Esophagus squamous epithelium (tissue), 5 donors: ENCODE measurements at regions not wholly inside any gene's neighbourhood (a gene's known extent, or its start where the extent isn't known, plus 50 kb on each side); places are given as distances from the start of the nearest gene placed in this dataset.

Experiments used
- DNase-seq: peaks from one replicate; lab custom pipeline; 2025; lab: John Stamatoyannopoulos, UW
- H3K27ac ChIP-seq, 4 donors: fragments of 200-600 bp; sonication (generic); one replicate each; pipeline ENCODE4 v1.5.1; 2016 to 2019; ENCODE audit warnings: mild to moderate bottlenecking in 1 of 4
- H3K27me3 ChIP-seq, 4 donors: fragments of 200-600 bp; sonication (generic); 1 replicate in 3 of 4; 2 replicates in 1 of 4; pipeline versions ENCODE4 v1.5.1 to v1.6.0; 2017 to 2021; ENCODE audit warnings: antibody characterized with exemption in 1 of 4
- H3K36me3 ChIP-seq, 3 donors: fragments of 200-600 bp; sonication (generic); one replicate each; pipeline ENCODE4 v1.5.1; 2016 to 2019
- H3K4me1 ChIP-seq, 3 donors: fragments of 200-600 bp; sonication (generic); one replicate each; pipeline ENCODE4 v1.5.1; 2017 to 2019
- H3K4me3 ChIP-seq, 4 donors: fragments of 200-600 bp; sonication (generic); 1 replicate in 3 of 4; 2 replicates in 1 of 4; pipeline ENCODE4 v1.5.1; 2016 to 2019; ENCODE audit warnings: mild to moderate bottlenecking in 2 of 4, moderate library complexity in 1 of 4
- H3K9me3 ChIP-seq, 3 donors: fragments of 200-600 bp; sonication (generic); one replicate each; pipeline ENCODE4 v1.5.1; 2016 to 2019
- POLR2A ChIP-seq, 4 donors: fragments of 450-650 bp; IDR thresholded peaks; one replicate each; pipeline ENCODE4 v1.6.1; 2017; ENCODE audit warnings: antibody characterized with exemption in 4 of 4, mild to moderate bottlenecking in 4 of 4, moderate library complexity in 3 of 4
- WGBS, 2 donors: methylation state at CpG; one replicate each; pipeline ENCODE4 v1.1.5; 2018; 5-methylcytosine and 5-hydroxymethylcytosine counted together
- intact Hi-C: fragments of 100-400 bp; cut with DNase I; formaldehyde crosslinking; loops from one replicate; pipeline ENCODE4 v1.15.0; 2022
- TF ChIP-seq, protein P1 (sequence below), 6 experiments: fragments of 450-650 bp in 4 of 6; fragments of 200-600 bp in 2 of 6; sonication (generic) in 2 of 6; IDR thresholded peaks; one replicate each; pipeline ENCODE4 v1.5.1; 2016 to 2019; ENCODE audit warnings: antibody characterized with exemption in 6 of 6, mild to moderate bottlenecking in 4 of 6, moderate library complexity in 4 of 6
- donor health status: DM: yes; HTN: yes; CAD: no.

DNA sequence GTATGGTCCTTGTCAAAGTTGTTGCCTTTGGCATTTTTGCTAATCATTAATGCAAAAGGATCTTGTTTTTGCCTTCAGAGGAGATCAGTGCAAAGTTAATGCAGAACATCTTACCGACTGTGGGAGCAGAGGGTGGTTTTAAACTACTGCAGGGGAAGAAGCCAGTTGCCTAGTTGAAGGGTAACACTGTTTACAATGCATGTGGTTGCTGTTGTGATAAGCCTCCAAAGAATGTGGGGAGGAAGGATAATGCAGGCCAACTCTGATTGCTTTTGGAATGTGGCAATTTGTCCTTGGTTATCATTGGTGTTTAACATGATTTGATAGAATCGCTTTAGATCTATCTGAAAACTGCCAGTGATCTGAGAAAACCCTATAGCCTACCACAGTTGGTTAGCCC is 204.3 kb upstream of the TLL1 start:
- H3K27me3 ChIP-seq = no peaks in the 10 kb centered on the region
- 48 to 59% methylated on average over 2 of the region's 2 CpGs for whole genome bisulfite sequencing, 2 donors
- no peak for DNase-seq
- H3K4me1 ChIP-seq = no peaks in the 10 kb centered on the region
- H3K9me3 ChIP-seq = no peaks in the 10 kb centered on the region
- H3K36me3 ChIP-seq = no peaks in the 10 kb centered on the region
- TF ChIP-seq POLR2A (IDR thresholded peaks at IDR 0.05) = no peak
- TF ChIP-seq, protein P1, sequence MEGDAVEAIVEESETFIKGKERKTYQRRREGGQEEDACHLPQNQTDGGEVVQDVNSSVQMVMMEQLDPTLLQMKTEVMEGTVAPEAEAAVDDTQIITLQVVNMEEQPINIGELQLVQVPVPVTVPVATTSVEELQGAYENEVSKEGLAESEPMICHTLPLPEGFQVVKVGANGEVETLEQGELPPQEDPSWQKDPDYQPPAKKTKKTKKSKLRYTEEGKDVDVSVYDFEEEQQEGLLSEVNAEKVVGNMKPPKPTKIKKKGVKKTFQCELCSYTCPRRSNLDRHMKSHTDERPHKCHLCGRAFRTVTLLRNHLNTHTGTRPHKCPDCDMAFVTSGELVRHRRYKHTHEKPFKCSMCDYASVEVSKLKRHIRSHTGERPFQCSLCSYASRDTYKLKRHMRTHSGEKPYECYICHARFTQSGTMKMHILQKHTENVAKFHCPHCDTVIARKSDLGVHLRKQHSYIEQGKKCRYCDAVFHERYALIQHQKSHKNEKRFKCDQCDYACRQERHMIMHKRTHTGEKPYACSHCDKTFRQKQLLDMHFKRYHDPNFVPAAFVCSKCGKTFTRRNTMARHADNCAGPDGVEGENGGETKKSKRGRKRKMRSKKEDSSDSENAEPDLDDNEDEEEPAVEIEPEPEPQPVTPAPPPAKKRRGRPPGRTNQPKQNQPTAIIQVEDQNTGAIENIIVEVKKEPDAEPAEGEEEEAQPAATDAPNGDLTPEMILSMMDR (IDR thresholded peaks at IDR 0.05) = no peak
- H3K27ac ChIP-seq = no peak overlapping the region
- intact Hi-C loops = no loop called here
- H3K4me3 ChIP-seq = no peak overlapping the region

DNA sequence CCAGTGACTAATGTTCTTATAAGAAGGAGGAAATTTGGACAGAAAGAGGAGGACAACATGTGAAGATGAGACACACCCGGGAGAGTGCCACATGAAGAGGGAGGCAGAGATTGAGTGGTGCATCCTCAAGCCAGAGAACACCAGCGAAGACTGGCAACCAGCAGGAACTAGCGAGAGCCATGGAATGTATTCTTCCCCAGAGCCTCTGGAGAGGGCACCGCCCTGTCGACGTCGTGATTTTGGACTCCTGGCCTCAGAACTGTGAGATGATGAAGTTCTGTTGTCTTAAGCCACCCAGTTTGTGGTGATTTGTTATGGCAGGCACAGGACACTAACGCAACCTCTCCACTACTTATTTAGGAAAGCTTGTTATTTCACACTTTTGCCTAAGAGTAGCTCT is 196.0 kb upstream of the TLL1 start:
- TF ChIP-seq POLR2A (IDR thresholded peaks at IDR 0.05) = no peak
- TF ChIP-seq, protein P1 (IDR thresholded peaks at IDR 0.05) = no peak
- 71 to 83% methylated on average over 7 to 8 of the region's 8 CpGs for WGBS, 2 donors
- Histone ChIP-seq H3K36me3 (no peaks in the 10 kb centered on the region), H3K27me3 (no peaks in the 10 kb centered on the region), H3K4me1 (no peaks in the 10 kb centered on the region), H3K4me3 (no peak overlapping the region), H3K9me3 (no peaks in the 10 kb centered on the region), H3K27ac (no peak overlapping the region)
- DNase-seq = no peak
- intact Hi-C loops = no loop called here

GRCh38 chr4:165678236-165678935 is 194.7 kb upstream of the TLL1 start:
- Histone ChIP-seq H3K36me3 (no peaks in the 10 kb centered on the region), H3K4me1 (no peaks in the 10 kb centered on the region), H3K27ac (no peak overlapping the region), H3K4me3 (no peak overlapping the region), H3K27me3 (no peaks in the 10 kb centered on the region), H3K9me3 (no peaks in the 10 kb centered on the region)
- intact Hi-C loops = no loop called here
- WGBS, 2 donors = 67 to 72% methylated on average over 6 of the region's 6 CpGs
- no peak for TF ChIP-seq POLR2A (IDR thresholded peaks at IDR 0.05)
- TF ChIP-seq, protein P1 (IDR thresholded peaks at IDR 0.05) = no peak
- no peak for DNase-seq

DNA sequence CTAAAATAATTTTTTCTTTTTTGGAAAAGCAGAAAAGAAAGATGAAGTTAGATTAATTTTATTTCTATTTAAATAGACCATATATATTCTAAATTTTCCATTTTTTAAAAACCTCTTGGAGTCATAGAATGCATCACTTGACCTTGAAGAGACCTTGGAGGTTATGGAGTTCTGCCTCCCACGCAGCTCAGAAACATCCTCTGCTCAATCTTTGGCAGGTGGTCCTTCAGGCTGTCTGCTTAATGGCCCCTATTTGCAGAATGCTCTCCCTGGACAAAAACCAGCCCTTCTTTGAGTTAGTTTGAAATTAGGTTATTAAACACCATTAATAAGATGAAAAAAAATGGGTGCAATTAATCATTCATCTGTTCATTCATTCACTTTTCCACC is 194.1 kb upstream of the TLL1 start:
- no peak overlapping the region for H3K27ac ChIP-seq
- no peaks in the 10 kb centered on the region for H3K4me1 ChIP-seq
- no peak overlapping the region for H3K4me3 ChIP-seq
- intact Hi-C loops = no loop called here
- WGBS, 2 donors = 62% methylated on average over 1 of the region's 1 CpG
- no peaks in the 10 kb centered on the region for H3K27me3 ChIP-seq
- no peaks in the 10 kb centered on the region for H3K36me3 ChIP-seq
- DNase-seq = no peak
- TF ChIP-seq, protein P1 (IDR thresholded peaks at IDR 0.05) = no peak
- TF ChIP-seq POLR2A (IDR thresholded peaks at IDR 0.05) = no peak
- H3K9me3 ChIP-seq = no peaks in the 10 kb centered on the region

DNA sequence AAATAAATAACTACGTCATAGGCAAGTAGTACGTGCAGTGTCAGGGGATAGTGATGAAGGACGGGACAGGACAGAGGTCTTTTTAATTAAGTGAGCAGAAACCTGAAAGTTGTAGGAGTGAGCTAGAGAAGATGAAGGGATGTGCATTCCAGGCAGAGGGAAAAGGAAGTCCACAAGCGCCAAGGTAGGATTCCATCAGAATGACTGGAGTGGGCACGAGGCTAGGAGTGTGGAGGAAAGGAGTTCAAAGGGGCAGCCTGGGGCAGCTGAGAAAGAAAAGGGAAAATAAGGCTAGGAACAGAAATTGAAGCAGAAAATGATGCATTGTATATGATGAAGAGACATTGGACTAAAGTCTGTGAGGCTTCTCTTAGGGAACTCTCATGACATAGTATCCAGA is 192.2 kb upstream of the TLL1 start:
- H3K36me3 ChIP-seq = no peaks in the 10 kb centered on the region
- no peak overlapping the region for H3K4me3 ChIP-seq
- DNase-seq = no peak
- no peaks in the 10 kb centered on the region for H3K9me3 ChIP-seq
- H3K4me1 ChIP-seq = peaks cover 0 to 6% (median 0%) of the 10 kb centered on the region in 3 donors
- H3K27me3 ChIP-seq = no peaks in the 10 kb centered on the region
- intact Hi-C loops = no loop called here
- H3K27ac ChIP-seq = no peak overlapping the region
- 86% methylated on average over 5 of the region's 5 CpGs for WGBS, 2 donors
- TF ChIP-seq, protein P1 (IDR thresholded peaks at IDR 0.05) = no peak
- TF ChIP-seq POLR2A (IDR thresholded peaks at IDR 0.05) = no peak
